GM21723 (cell line): ENCODE measurements at regions not wholly inside any gene's neighbourhood (a gene's known extent, or its start where the extent isn't known, plus 50 kb on each side); places are given as distances from the start of the nearest gene placed in this dataset.

Experiments used
- ATAC-seq: cut with Tn5 transposase; IDR thresholded peaks from one replicate; pipeline ENCODE4 v1.9.1; 2021; ENCODE audit warnings: mild to moderate bottlenecking, moderate library complexity; ENCODE audit not compliant: unreplicated experiment

DNA sequence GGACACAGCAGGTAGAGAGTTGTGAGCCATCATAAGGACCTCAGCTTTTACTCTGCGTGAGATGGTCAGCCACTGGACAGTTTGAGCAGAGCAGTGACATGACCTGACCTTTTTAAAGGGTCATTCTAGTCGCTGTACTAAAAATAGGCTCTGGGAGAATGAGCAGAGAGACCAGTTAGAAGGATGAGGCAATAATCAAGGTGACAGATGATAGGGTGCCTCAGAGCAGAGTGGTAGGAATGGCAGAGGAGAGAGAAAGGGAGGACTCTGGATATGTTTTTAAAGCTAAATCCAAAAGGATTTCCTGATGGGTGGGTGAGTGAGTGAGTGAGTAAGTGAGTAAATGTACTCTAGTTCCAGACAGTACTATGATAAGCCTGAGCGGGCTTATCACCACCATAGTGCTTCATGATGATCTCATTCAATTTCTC, 83.6 kb upstream of the ARHGAP5 start:
- no peak for ATAC-seq

DNA sequence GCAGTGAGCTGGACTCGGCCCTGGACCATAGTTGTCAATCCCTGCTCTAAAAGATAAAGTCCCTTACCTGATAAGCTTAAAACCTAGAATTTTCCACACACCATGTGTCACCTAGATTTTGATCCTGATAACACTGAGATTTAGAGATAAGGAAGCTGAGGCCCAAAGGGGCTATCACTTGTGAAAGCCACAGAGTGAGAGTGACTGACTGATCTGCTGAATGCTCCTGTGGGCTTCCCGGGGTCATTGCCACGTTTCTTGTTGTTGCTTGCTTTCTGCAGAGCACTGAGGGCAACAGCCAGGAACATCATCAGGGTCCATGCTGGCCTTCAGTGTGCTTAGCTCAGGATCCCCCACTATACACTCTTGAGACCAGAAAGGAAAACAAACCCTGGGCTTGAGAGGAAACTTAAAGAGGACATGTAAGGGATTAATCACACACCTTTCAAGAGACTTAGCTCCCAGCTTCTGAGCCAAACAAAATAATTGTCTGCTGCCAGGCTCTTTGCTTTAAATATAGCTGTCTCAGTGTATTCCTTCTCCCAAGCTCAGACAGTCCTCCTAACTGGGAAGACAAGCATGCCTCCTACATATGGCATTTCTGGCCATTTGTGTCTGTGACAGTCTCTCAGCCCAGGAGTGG, 82.6 kb upstream of the ARHGAP5 start:
- no peak for ATAC-seq

DNA sequence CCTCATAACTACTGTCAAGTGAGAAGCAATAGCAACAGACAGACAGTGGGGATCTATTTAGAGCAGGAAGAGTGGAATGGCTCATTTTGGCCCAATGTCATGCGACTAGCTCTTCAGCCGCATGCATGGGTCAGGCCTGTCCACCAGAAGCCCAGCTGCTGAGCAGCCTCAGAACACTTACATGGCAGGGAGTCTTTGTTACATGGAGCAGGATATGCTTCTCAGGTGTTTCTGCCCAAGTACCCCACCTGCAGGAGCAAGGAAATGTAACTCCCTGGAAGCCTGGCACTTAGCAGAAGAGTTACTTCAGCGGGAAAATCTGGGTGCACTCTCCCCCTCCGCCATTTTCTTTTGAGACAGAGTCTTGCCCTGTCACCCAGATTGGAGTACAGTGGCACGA, 73.5 kb upstream of the ARHGAP5 start:
- ATAC-seq, result no peak

DNA sequence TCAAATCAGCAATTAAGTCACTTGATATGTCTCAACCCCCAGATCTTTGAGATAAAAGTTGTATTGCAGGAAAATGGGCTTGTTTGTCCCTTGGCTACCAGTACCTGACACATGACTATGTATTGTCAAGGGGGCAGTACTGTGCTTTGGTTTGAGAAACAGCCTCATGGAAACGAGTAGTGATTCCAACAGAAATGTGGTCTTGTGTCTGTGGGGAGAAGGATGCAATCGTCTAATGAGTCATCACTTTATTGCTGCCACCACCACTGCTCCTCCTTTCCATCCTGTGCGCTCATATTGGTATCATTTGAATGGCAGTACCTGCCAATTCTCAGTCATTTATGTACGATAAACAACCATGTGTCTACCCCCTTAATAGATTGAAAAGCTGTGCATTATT, 72.8 kb upstream of the ARHGAP5 start:
- no peak for ATAC-seq

DNA sequence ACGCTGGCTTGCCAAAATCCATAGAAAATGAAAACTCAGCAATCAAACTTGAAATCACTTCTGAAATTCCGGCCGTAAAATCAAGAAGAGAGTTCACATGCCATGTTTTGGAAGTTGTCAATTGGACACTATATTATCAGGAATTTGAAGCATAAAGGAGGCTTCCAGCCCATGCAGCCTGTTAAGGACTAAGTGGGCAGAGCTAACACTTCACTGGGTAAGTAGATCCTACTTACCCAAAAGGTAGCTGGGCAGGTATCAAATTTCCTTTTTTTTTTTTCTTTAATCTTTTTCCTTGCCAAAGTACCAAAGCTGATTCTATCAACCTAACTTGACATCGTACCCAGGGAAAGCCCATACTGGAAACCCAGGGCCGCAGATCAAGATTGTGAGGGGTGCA, 71.5 kb upstream of the ARHGAP5 start:
- no peak for ATAC-seq

DNA sequence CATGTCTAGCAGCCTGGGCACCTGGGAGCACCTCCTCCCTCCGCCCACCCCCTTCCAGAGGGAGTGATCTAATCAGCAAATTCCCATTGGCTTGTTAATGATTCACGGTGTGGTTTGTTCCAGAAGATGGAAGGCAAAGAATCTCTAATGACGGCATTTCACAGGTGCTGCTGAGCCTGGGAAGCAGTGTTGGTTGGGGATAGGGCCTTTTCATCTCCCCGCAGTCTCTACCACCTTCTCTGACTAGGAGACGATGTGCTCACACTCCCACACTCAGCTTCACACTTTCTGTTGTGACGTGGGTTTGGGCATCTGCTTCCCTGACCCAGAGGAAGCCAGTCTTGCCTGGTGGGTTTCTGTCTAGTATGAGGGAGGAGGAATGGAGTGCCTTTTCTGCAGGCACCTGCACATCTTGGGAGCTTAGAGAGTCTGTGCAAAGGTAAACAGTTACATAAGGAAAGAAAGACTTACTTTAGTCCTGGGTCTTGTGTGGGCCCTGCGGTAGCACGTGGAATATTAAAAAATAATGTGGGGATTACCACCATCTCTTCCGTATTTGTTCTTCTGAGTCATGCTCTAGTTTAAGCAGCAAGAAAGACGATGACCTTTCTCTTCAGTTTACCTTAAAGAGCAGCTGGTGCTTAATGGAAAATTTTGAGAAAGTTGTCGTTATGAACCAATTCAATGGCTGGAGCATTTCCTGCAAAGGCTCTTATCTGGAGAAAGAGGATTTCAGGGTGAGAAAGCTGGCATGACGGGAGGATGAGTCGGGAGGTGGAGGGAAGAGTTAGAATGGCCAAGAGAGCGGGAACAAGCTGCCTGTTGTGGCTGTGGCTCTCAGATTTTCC, 70.6 kb upstream of the ARHGAP5 start:
- ATAC-seq, result no peak

GRCh38 chr14:32007755-32008362, 69.2 kb upstream of the ARHGAP5 start:
- ATAC-seq, result no peak

- ATAC-seq, result no peak
Observed at GRCh38 chr14:32008602-32009193, 68.4 kb upstream of the ARHGAP5 start.

- ATAC-seq, result no peak
Observed at GRCh38 chr14:32009221-32009975, 67.7 kb upstream of the ARHGAP5 start.

DNA sequence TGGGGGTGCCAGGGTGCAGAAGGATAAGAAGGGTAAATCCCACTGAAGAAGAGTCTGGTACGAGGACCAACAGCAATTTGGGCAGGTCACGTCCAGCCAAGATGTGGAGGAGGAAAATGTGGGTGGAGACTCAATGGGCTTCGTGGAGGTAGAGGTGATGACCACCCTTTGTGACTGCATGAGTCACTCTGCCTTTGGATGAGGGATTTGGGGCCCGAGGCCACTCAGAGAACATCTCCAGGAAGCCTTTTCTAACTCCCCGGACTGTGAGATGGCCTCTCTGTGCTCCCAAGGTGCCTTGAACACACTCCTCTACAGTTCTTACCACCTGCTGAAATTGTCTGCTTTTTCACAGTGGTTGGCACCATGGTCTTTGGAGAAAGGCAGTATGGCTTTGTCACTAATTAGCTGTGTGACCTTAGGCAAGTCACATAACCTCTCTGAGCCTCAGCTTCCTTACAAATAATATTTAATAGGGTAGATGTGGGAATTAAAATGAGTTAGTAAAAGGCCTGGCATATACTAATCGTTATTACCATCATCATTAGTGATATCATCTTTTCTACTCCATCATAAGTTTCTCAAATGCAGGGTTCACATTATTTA, 67.0 kb upstream of the ARHGAP5 start:
- no peak for ATAC-seq

- ATAC-seq, result no peak
Observed at GRCh38 chr14:32010604-32011125, 66.4 kb upstream of the ARHGAP5 start.

GRCh38 chr14:32011225-32011624, 65.9 kb upstream of the ARHGAP5 start:
- ATAC-seq, result no peak

GRCh38 chr14:32012062-32012461, 65.0 kb upstream of the ARHGAP5 start:
- no peak for ATAC-seq

DNA sequence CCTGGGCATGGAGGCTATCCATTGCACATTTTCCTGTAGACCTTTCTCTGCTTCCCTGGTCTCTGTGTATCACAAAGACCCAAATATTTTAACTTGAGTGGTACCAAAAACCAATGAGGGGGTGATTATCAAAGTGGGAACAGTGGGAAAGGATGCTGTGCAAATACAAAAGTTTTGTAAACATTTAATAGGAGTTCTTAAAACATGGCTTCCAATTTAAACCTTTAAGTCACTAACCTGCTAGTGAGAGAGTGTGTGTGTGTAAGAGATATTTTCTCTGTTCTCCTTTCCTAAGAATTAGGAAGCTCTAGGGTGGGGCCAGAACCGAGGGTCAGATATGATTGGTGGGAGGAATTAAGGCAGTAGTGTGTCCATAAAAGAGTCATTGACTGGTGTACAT, 64.5 kb upstream of the ARHGAP5 start:
- ATAC-seq, result no peak

GRCh38 chr14:32013083-32013482, 64.0 kb upstream of the ARHGAP5 start:
- ATAC-seq, result no peak

- no peak for ATAC-seq
Observed at GRCh38 chr14:32014057-32014456, 63.0 kb upstream of the ARHGAP5 start.

- ATAC-seq, result no peak
Observed at GRCh38 chr14:32014498-32014897, 62.6 kb upstream of the ARHGAP5 start.

GRCh38 chr14:32015166-32015565, 61.9 kb upstream of the ARHGAP5 start:
- ATAC-seq, result no peak

- no peak for ATAC-seq
Observed at GRCh38 chr14:32017587-32017986, 59.5 kb upstream of the ARHGAP5 start.

GRCh38 chr14:32018391-32019092, 58.6 kb upstream of the ARHGAP5 start:
- ATAC-seq, result no peak
